GM23338 (cell line): ENCODE measurements at regions not wholly inside any gene's neighbourhood (a gene's known extent, or its start where the extent isn't known, plus 50 kb on each side); places are given as distances from the start of the nearest gene placed in this dataset.
A peak's percentile ranks its signal among the peaks of the same experiment; 100 is the strongest.

Experiments
- ATAC-seq: fragments of 200-7000 bp; cut with Tn5 transposase; 3 replicates; pipeline ENCODE4 v1.9.1; 2020
- DNase-seq: peaks from one replicate; pipeline ENCODE4 v3.0.0-alpha.2; 2015; ENCODE audit warnings: low spot score
- H2AFZ ChIP-seq: fragments of 200-600 bp; sonication (generic); 2 replicates; pipeline ENCODE4 v1.8.0; 2016; ENCODE audit warnings: antibody characterized with exemption, mild to moderate bottlenecking, moderate library complexity
- H3F3A ChIP-seq: fragments of 200-600 bp; sonication (generic); replicated peaks from 2 replicates; pipeline ENCODE4 v1.8.0; 2017; ENCODE audit warnings: antibody characterized with exemption, mixed run types, low read depth
- H3K27ac ChIP-seq: fragments of 200-600 bp; sonication (generic); 2 replicates; pipeline ENCODE4 v1.6.1; 2016; ENCODE audit warnings: low read depth
- H3K27me3 ChIP-seq: fragments of 200-600 bp; sonication (generic); 2 replicates; pipeline ENCODE4 v1.8.0; 2016; ENCODE audit warnings: mild to moderate bottlenecking, mixed run types, moderate library complexity; ENCODE audit not compliant: insufficient read depth
- H3K36me3 ChIP-seq: fragments of 200-600 bp; sonication (generic); 2 replicates; pipeline ENCODE4 v1.8.0; 2016; ENCODE audit warnings: mild to moderate bottlenecking; ENCODE audit not compliant: insufficient read depth
- H3K4me1 ChIP-seq: fragments of 200-600 bp; sonication (generic); 2 replicates; pipeline ENCODE4 v1.8.0; 2016; ENCODE audit warnings: mild to moderate bottlenecking, moderate library complexity; ENCODE audit not compliant: insufficient read depth
- H3K4me2 ChIP-seq: fragments of 200-600 bp; sonication (generic); 2 replicates; pipeline ENCODE4 v1.7.1; 2017; ENCODE audit warnings: mixed run types
- H3K4me3 ChIP-seq: fragments of 200-600 bp; sonication (generic); 2 replicates; pipeline ENCODE4 v1.6.1; 2016; ENCODE audit warnings: mixed run types
- H3K79me2 ChIP-seq: fragments of 200-600 bp; sonication (generic); replicated peaks from 2 replicates; pipeline ENCODE4 v1.8.0; 2017; ENCODE audit warnings: mild to moderate bottlenecking; ENCODE audit not compliant: insufficient read depth
- H3K9me2 ChIP-seq: fragments of 200-600 bp; sonication (generic); 2 replicates; pipeline ENCODE4 v1.8.0; 2017; ENCODE audit not compliant: insufficient read depth
- H4K20me1 ChIP-seq: fragments of 200-600 bp; sonication (generic); replicated peaks from 2 replicates; pipeline ENCODE4 v1.8.0; 2017; ENCODE audit warnings: mild to moderate bottlenecking; ENCODE audit not compliant: insufficient read depth
- H3K27ac Mint-ChIP-seq: 2 replicates; pipeline ENCODE4 v1.8.0; 2020; ENCODE audit warnings: inconsistent platforms, mild to moderate bottlenecking, moderate library complexity, mixed read lengths
- H3K27me3 Mint-ChIP-seq: 3 replicates; pipeline ENCODE4 v1.8.0; 2022; ENCODE audit warnings: low read depth, mild to moderate bottlenecking, moderate library complexity, mixed read lengths, inconsistent platforms; ENCODE audit not compliant: insufficient read depth, poor library complexity
- H3K36me3 Mint-ChIP-seq: 3 replicates; pipeline ENCODE4 v1.8.0; 2021; ENCODE audit warnings: low read depth, mild to moderate bottlenecking, inconsistent platforms, moderate library complexity, mixed read lengths
- H3K4me1 Mint-ChIP-seq: 3 replicates; pipeline ENCODE4 v1.8.0; 2020; ENCODE audit warnings: mild to moderate bottlenecking, inconsistent platforms, mixed read lengths
- H3K4me3 Mint-ChIP-seq: 3 replicates; pipeline ENCODE4 v1.8.0; 2021; ENCODE audit warnings: moderate library complexity, mild to moderate bottlenecking, inconsistent platforms, mixed read lengths
- H3K9me3 Mint-ChIP-seq: 3 replicates; pipeline ENCODE4 v1.8.0; 2020; ENCODE audit warnings: moderate library complexity, mild to moderate bottlenecking, inconsistent platforms, mixed read lengths
- CTCF ChIP-seq, 2 experiments: fragments of 200-600 bp in 1 of 2; sonication (generic) in 1 of 2; conservative IDR thresholded peaks; 2 replicates each; pipeline versions ENCODE4 v1.5.1 to v1.6.1; 2016 to 2017; ENCODE audit warnings: antibody characterized with exemption in 2 of 2, low read depth in 2 of 2, mild to moderate bottlenecking in 2 of 2, moderate library complexity in 1 of 2
- NANOG ChIP-seq: IDR thresholded peaks from 2 replicates; pipeline ENCODE4 v1.6.1; 2016; ENCODE audit warnings: antibody characterized with exemption, borderline replicate concordance
- POLR2AphosphoS5 ChIP-seq: IDR thresholded peaks from 2 replicates; pipeline ENCODE4 v1.6.1; 2016; ENCODE audit warnings: antibody characterized with exemption, low read depth
- REST ChIP-seq: IDR thresholded peaks from one replicate; pipeline ENCODE4 v1.6.1; 2018; ENCODE audit warnings: antibody characterized with exemption; ENCODE audit not compliant: unreplicated experiment
- STAT1 ChIP-seq: IDR thresholded peaks from one replicate; pipeline ENCODE4 v1.6.1; 2016; ENCODE audit warnings: antibody characterized with exemption; ENCODE audit not compliant: unreplicated experiment
- ZNF114 ChIP-seq: fragments of 250-450 bp; sonication (Bioruptor Pico); IDR thresholded peaks from 2 replicates; pipeline ENCODE4 v1.5.0; 2020; ENCODE audit warnings: mild to moderate bottlenecking, moderate library complexity
- ZNF331 ChIP-seq: fragments of 250-450 bp; sonication (Bioruptor Pico); IDR thresholded peaks from 2 replicates; pipeline ENCODE4 v1.5.0; 2020; ENCODE audit warnings: low read depth, mild to moderate bottlenecking, moderate library complexity
- ZNF462 ChIP-seq: fragments of 250-450 bp; sonication (Bioruptor Pico); IDR thresholded peaks from 2 replicates; pipeline ENCODE4 v1.5.0; 2020; ENCODE audit warnings: mild to moderate bottlenecking, moderate library complexity

DNA sequence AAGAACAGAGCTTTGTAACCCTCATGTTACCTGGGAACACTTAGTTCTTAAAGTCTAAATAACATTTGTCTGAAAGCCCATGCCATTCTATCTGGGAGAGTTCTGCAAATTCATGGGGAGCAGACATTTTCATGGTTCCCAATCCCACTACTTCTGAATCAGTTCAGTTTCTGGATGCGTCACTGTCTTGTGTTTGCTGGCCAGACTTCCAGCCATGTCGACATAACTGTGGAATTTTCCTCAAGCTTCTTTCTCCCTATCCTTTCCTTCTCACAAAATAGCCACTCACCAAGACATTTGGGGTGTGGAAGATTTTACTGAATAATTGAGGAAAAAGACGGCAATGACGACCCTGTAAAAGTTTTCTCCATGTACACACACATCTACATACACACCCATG is 272.5 kb downstream of the NEBL start:
- Mint-ChIP-seq H3K4me1 (no peaks in the 10 kb centered on the region), H3K9me3 (no peaks in the 10 kb centered on the region), H3K27me3 (no peaks in the 10 kb centered on the region), H3K27ac (no peak overlapping the region), H3K36me3 (no peaks in the 10 kb centered on the region), H3K4me3 (no peak overlapping the region)
- no peaks in the 10 kb centered on the region for H3F3A ChIP-seq
- H3K27me3 ChIP-seq: no peaks in the 10 kb centered on the region
- H3K36me3 ChIP-seq: no peaks in the 10 kb centered on the region
- H3K27ac ChIP-seq: no peak overlapping the region
- no peak for DNase-seq
- 0 out of 2 replicates have a peak overlapping the region, but pooled peaks have one; percentile 15 for H2AFZ ChIP-seq
- no peaks in the 10 kb centered on the region for H3K4me1 ChIP-seq
- no peaks in the 10 kb centered on the region for H3K79me2 ChIP-seq
- no peak overlapping the region for H3K4me2 ChIP-seq
- no peak for TF ChIP-seq STAT1
- no peak for TF ChIP-seq CTCF (conservative IDR thresholded peaks at IDR 0.05; ENCODE audit: low read depth in 2 of 2)
- no peak for TF ChIP-seq ZNF331 (CRISPR knock-in tag)
- no peak for TF ChIP-seq NANOG
- no peak for TF ChIP-seq POLR2AphosphoS5
- TF ChIP-seq REST: no peak
- no peak for TF ChIP-seq ZNF114
- no peak overlapping the region for H3K4me3 ChIP-seq
- no peaks in the 10 kb centered on the region for H3K9me2 ChIP-seq
- H4K20me1 ChIP-seq: no peaks in the 10 kb centered on the region
- ATAC-seq: no peak

GRCh38 chr10:20623546-20623945 is 273.6 kb downstream of the NEBL start:
- no peak overlapping the region for H2AFZ ChIP-seq
- no peaks in the 10 kb centered on the region for H3K4me1 Mint-ChIP-seq

More at GRCh38 chr10:20623546-20623945, 273.6 kb downstream of the NEBL start:
- no peaks in the 10 kb centered on the region for H3K27me3 ChIP-seq
- no peaks in the 10 kb centered on the region for H3K9me2 ChIP-seq
- no peaks in the 10 kb centered on the region for H3K36me3 ChIP-seq
- no peaks in the 10 kb centered on the region for H4K20me1 ChIP-seq
- H3K36me3 Mint-ChIP-seq: no peaks in the 10 kb centered on the region
- H3K4me3 ChIP-seq: no peak overlapping the region
- H3K4me3 Mint-ChIP-seq: no peak overlapping the region
- H3K27me3 Mint-ChIP-seq: no peaks in the 10 kb centered on the region
- ATAC-seq: no peak
- no peak for DNase-seq
- TF ChIP-seq ZNF331 (CRISPR knock-in tag) (no peak), ZNF462 (CRISPR knock-in tag) (no peak), STAT1 (no peak)
- H3K27ac Mint-ChIP-seq: no peak overlapping the region
- no peaks in the 10 kb centered on the region for H3K4me1 ChIP-seq
- H3K4me2 ChIP-seq: no peak overlapping the region
- H3K9me3 Mint-ChIP-seq: no peaks in the 10 kb centered on the region
- no peak overlapping the region for H3K27ac ChIP-seq
- H3K79me2 ChIP-seq: no peaks in the 10 kb centered on the region
- no peaks in the 10 kb centered on the region for H3F3A ChIP-seq
